ENCODE measurements at regions not wholly inside any gene's neighbourhood (a gene's known extent, or its start where the extent isn't known, plus 50 kb on each side); places are given as distances from the start of the nearest gene placed in this dataset.
"Not testable (repeated sequence)": the region's sequence is repeated elsewhere in the genome, so short reads cannot be mapped to it uniquely, and the experiment has no call there.

GRCh38 chr3:197368330-197368729, 69.9 kb upstream of the DLG1 start:
- DNase-seq (ENCODE audit: low spot score) = no peak

- DNase-seq (ENCODE audit: low spot score) = no peak
These were observed 68.8 kb upstream of the DLG1 start for GRCh38 chr3:197367081-197367780.

- no peak for DNase-seq (ENCODE audit: low spot score)
These were observed 68.1 kb upstream of the DLG1 start for GRCh38 chr3:197366301-197367044.

GRCh38 chr3:197365586-197365985, 67.2 kb upstream of the DLG1 start:
- DNase-seq (ENCODE audit: low spot score) = no peak

GRCh38 chr3:197364410-197365071, 66.1 kb upstream of the DLG1 start:
- no peak for DNase-seq (ENCODE audit: low spot score)

- DNase-seq (ENCODE audit: low spot score) = no peak
These were observed 65.4 kb upstream of the DLG1 start for GRCh38 chr3:197363553-197364409.

GRCh38 chr3:197362081-197362480, 63.7 kb upstream of the DLG1 start:
- no peak for DNase-seq (ENCODE audit: low spot score)

- not testable (repeated sequence) for DNase-seq (ENCODE audit: low spot score)
These were observed 61.7 kb upstream of the DLG1 start for GRCh38 chr3:197360095-197360494.

GRCh38 chr3:197359476-197359875, 61.1 kb upstream of the DLG1 start:
- DNase-seq (ENCODE audit: low spot score) = not testable (repeated sequence)

GRCh38 chr3:197356741-197357140, 58.3 kb upstream of the DLG1 start:
- DNase-seq (ENCODE audit: low spot score) = no peak

GRCh38 chr3:197356275-197356674, 57.9 kb upstream of the DLG1 start:
- no peak for DNase-seq (ENCODE audit: low spot score)

- DNase-seq (ENCODE audit: low spot score) = no peak
These were observed 57.3 kb upstream of the DLG1 start for GRCh38 chr3:197355713-197356112.

GRCh38 chr3:197354568-197355001, 56.2 kb upstream of the DLG1 start:
- no peak for DNase-seq (ENCODE audit: low spot score)

GRCh38 chr3:197353867-197354567, 55.6 kb upstream of the DLG1 start:
- DNase-seq (ENCODE audit: low spot score) = no peak

- DNase-seq (ENCODE audit: low spot score) = no peak
These were observed 54.8 kb upstream of the DLG1 start for GRCh38 chr3:197353001-197353866.

GRCh38 chr3:197352382-197352781, 54.0 kb upstream of the DLG1 start:
- no peak for DNase-seq (ENCODE audit: low spot score)

GRCh38 chr3:197350446-197350845, 52.0 kb upstream of the DLG1 start:
- DNase-seq (ENCODE audit: low spot score) = no peak

- no peak for DNase-seq (ENCODE audit: low spot score)
These were observed 51.0 kb upstream of the DLG1 start for GRCh38 chr3:197349368-197349767.
